Upper lobe of left lung (tissue), 4 donors: ENCODE measurements at regions not wholly inside any gene's neighbourhood (a gene's known extent, or its start where the extent isn't known, plus 50 kb on each side); places are given as distances from the start of the nearest gene placed in this dataset.

Experiments used
- CTCF ChIP-seq, 6 experiments: fragments of 450-650 bp in 4 of 6; fragments of 200-600 bp in 2 of 6; sonication (generic) in 2 of 6; IDR thresholded peaks; one replicate each; pipeline ENCODE4 v1.5.1; 2016 to 2019; ENCODE audit warnings: antibody characterized with exemption in 6 of 6
- EP300 ChIP-seq, 4 donors: sonication (generic); formaldehyde crosslinking; IDR thresholded peaks; one replicate each; pipeline ENCODE4 v1.5.1; 2017; ENCODE audit warnings: antibody characterized with exemption in 4 of 4, control low read depth in 2 of 4
- POLR2A ChIP-seq, 4 donors: fragments of 450-650 bp; IDR thresholded peaks; one replicate each; pipeline ENCODE4 v1.5.1; 2016 to 2017; ENCODE audit warnings: antibody characterized with exemption in 4 of 4, mild to moderate bottlenecking in 2 of 4
- POLR2AphosphoS5 ChIP-seq, 2 donors: sonication (generic); formaldehyde crosslinking; IDR thresholded peaks; one replicate each; pipeline ENCODE4 v1.5.1; 2017; ENCODE audit warnings: antibody characterized with exemption in 2 of 2

GRCh38 chr13:52950436-52950956, 78.1 kb upstream of the OLFM4 start:
- no peak for TF ChIP-seq EP300 (IDR thresholded peaks at IDR 0.05)
- TF ChIP-seq POLR2A (IDR thresholded peaks at IDR 0.05), result no peak
- TF ChIP-seq CTCF (IDR thresholded peaks at IDR 0.05), result no peak
- no peak for TF ChIP-seq POLR2AphosphoS5 (IDR thresholded peaks at IDR 0.05)
